A549 (cell line): ENCODE measurements at regions not wholly inside any gene's neighbourhood (a gene's known extent, or its start where the extent isn't known, plus 50 kb on each side); places are given as distances from the start of the nearest gene placed in this dataset.

ENCODE experiments used
- ATAC-seq, 2 experiments: fragments of 200-7000 bp in 1 of 2; fragments of >200 bp in 1 of 2; cut with Nextera tagmentation in 1 of 2; cut with Tn5 transposase in 1 of 2; 3 replicates each; pipeline versions ENCODE4 v1.8.0 to v1.9.1; 2018 to 2020; ENCODE audit warnings: mild to moderate bottlenecking in 1 of 2, moderate library complexity in 1 of 2
- CTCF ChIA-PET: fragments of 300-600 bp; sonication (Branson Sonifier 250); formaldehyde crosslinking; extraction: SDS; loops from one replicate; lab custom pipeline; 2021; ENCODE audit warnings: antibody characterized with exemption, inconsistent platforms; lab: Yijun Ruan, JAX
- POLR2A ChIA-PET: fragments of 350-600 bp; formaldehyde crosslinking; extraction: SDS; loops from one replicate; lab custom pipeline; 2021; ENCODE audit warnings: antibody characterized with exemption, inconsistent platforms; lab: Yijun Ruan, JAX
- DNase-seq, 2 experiments: peaks; one replicate each; pipeline versions ENCODE4 v3.0.0 to v3.0.0-alpha.2; 2011 to 2016; ENCODE audit warnings: low read depth in 1 of 2, low spot score in 1 of 2
- FAIRE-seq: peaks from 2 replicates; lab custom pipeline; 2011; peaks lifted over from hg19 to GRCh38; lab: Jason Lieb, UNC
- H3K27ac ChIP-seq, 2 experiments: fragments of >200 bp; sonication (Bioruptor Twin); formaldehyde crosslinking; 3 replicates each; pipeline ENCODE4 v1.5.1; 2016 to 2017
- H3K4me1 ChIP-seq: fragments of >200 bp; sonication (Bioruptor Twin); formaldehyde crosslinking; 3 replicates; pipeline ENCODE4 v1.6.1; 2016
- H3K4me2 ChIP-seq: fragments of >200 bp; sonication (Bioruptor Twin); formaldehyde crosslinking; 3 replicates; pipeline ENCODE4 v1.6.1; 2016
- H3K4me3 ChIP-seq: fragments of >200 bp; sonication (Bioruptor Twin); formaldehyde crosslinking; 3 replicates; pipeline ENCODE4 v1.5.1; 2016
- H3K9me3 ChIP-seq: fragments of >200 bp; sonication (Bioruptor Twin); formaldehyde crosslinking; 3 replicates; pipeline ENCODE4 v1.6.1; 2016
- CBX8 ChIP-seq: fragments of 200-600 bp; sonication (generic); IDR thresholded peaks from 2 replicates; pipeline ENCODE4 v1.6.1; 2016
- CHD2 ChIP-seq: fragments of 150-350 bp; IDR thresholded peaks from 2 replicates; pipeline ENCODE4 v1.6.1; 2014; ENCODE audit warnings: low read length; ENCODE audit not compliant: partially characterized antibody
- EHF ChIP-seq: fragments of 250-450 bp; sonication (Bioruptor Pico); IDR thresholded peaks from 2 replicates; pipeline ENCODE4 v1.5.0; 2020; ENCODE audit warnings: mild to moderate bottlenecking
- FOSB ChIP-seq: fragments of 250-450 bp; sonication (Bioruptor Pico); IDR thresholded peaks from 2 replicates; pipeline ENCODE4 v1.5.0; 2020; ENCODE audit warnings: mild to moderate bottlenecking, moderate library complexity
- FOXS1 ChIP-seq: fragments of 250-450 bp; sonication (Bioruptor Pico); IDR thresholded peaks from 2 replicates; pipeline ENCODE4 v1.5.0; 2020; ENCODE audit warnings: mild to moderate bottlenecking, moderate library complexity
- GATA3 ChIP-seq: IDR thresholded peaks from 2 replicates; pipeline ENCODE4 v1.6.1; 2012; ENCODE audit warnings: borderline replicate concordance
- HDAC2 ChIP-seq: fragments of 200-600 bp; sonication (generic); IDR thresholded peaks from 2 replicates; pipeline ENCODE4 v1.6.1; 2016
- HOXB13 ChIP-seq: fragments of 250-450 bp; sonication (Bioruptor Pico); IDR thresholded peaks from 2 replicates; pipeline ENCODE4 v1.5.0; 2020; ENCODE audit warnings: low read depth, mild to moderate bottlenecking, moderate library complexity
- HOXB5 ChIP-seq: fragments of 250-450 bp; sonication (Bioruptor Pico); IDR thresholded peaks from 2 replicates; pipeline ENCODE4 v1.5.0; 2020; ENCODE audit warnings: mild to moderate bottlenecking, moderate library complexity
- KDM5A ChIP-seq: fragments of 200-600 bp; sonication (generic); IDR thresholded peaks from 2 replicates; pipeline ENCODE4 v1.6.1; 2016; ENCODE audit warnings: antibody characterized with exemption, mild to moderate bottlenecking
- MAFK ChIP-seq: fragments of 450-650 bp; IDR thresholded peaks from 2 replicates; pipeline ENCODE4 v1.6.1; 2014; ENCODE audit not compliant: partially characterized antibody
- MAZ ChIP-seq: fragments of 150-350 bp; IDR thresholded peaks from 2 replicates; pipeline ENCODE4 v1.6.1; 2014; ENCODE audit warnings: antibody characterized with exemption, low read depth, low read length, borderline replicate concordance
- NPAS2 ChIP-seq: fragments of 250-450 bp; sonication (Bioruptor Pico); IDR thresholded peaks from 2 replicates; pipeline ENCODE4 v1.8.0; 2022; ENCODE audit warnings: mild to moderate bottlenecking, moderate library complexity, borderline replicate concordance
- NR3C1 ChIP-seq: fragments of >200 bp; sonication (Bioruptor Twin); formaldehyde crosslinking; IDR thresholded peaks from 3 replicates; pipeline ENCODE4 v1.6.1; 2017
- PHF8 ChIP-seq: fragments of 200-600 bp; sonication (generic); IDR thresholded peaks from 2 replicates; pipeline ENCODE4 v1.6.1; 2016; ENCODE audit warnings: low read depth, mild to moderate bottlenecking, antibody characterized with exemption, moderate library complexity, borderline replicate concordance
- POLR2AphosphoS2 ChIP-seq: conservative IDR thresholded peaks from 2 replicates; pipeline ENCODE4 v1.6.1; 2012; ENCODE audit warnings: low read length, improper control_type of control experiment, inconsistent platforms
- RAD21 ChIP-seq, 2 experiments: fragments of >200 bp in 1 of 2; sonication (Bioruptor Twin) in 1 of 2; formaldehyde crosslinking in 1 of 2; IDR thresholded peaks in 1 of 2; conservative IDR thresholded peaks in 1 of 2; 2 replicates in 1 of 2; 3 replicates in 1 of 2; pipeline ENCODE4 v1.6.1; 2012 to 2018; ENCODE audit warnings: inconsistent platforms in 1 of 2
- RARB ChIP-seq: fragments of 250-450 bp; sonication (Bioruptor Pico); IDR thresholded peaks from 2 replicates; pipeline ENCODE4 v1.8.0; 2021; ENCODE audit warnings: mild to moderate bottlenecking, moderate library complexity
- RNF2 ChIP-seq: fragments of 200-600 bp; sonication (generic); IDR thresholded peaks from 2 replicates; pipeline ENCODE4 v1.6.1; 2016; ENCODE audit warnings: low read depth, mild to moderate bottlenecking, antibody characterized with exemption, moderate library complexity, borderline replicate concordance
- ZNF302 ChIP-seq: fragments of 250-450 bp; sonication (Bioruptor Pico); IDR thresholded peaks from 2 replicates; pipeline ENCODE4 v1.9.0; 2021; ENCODE audit warnings: inconsistent platforms, mild to moderate bottlenecking, moderate library complexity
- ZSCAN20 ChIP-seq: fragments of 250-450 bp; sonication (Bioruptor Pico); IDR thresholded peaks from 2 replicates; pipeline ENCODE4 v1.8.0; 2022; ENCODE audit warnings: mild to moderate bottlenecking, moderate library complexity
- WGBS: methylation state at CpG from one replicate; pipeline ENCODE4 v1.1.6; 2017; ENCODE audit errors: missing lambda C conversion rate; 5-methylcytosine and 5-hydroxymethylcytosine counted together
- TF ChIP-seq, protein P1 (sequence below): fragments of >200 bp; sonication (Bioruptor Twin); formaldehyde crosslinking; IDR thresholded peaks from 2 replicates; pipeline ENCODE4 v1.6.1; 2016
- TF ChIP-seq, protein P2 (sequence below): fragments of 250-450 bp; sonication (Bioruptor Pico); IDR thresholded peaks from 2 replicates; pipeline ENCODE4 v1.5.0; 2020; ENCODE audit warnings: low read depth, mild to moderate bottlenecking, moderate library complexity
- TF ChIP-seq, protein P3 (sequence below): IDR thresholded peaks from 2 replicates; pipeline ENCODE4 v1.6.1; 2012
- TF ChIP-seq, protein P4 (sequence below): fragments of >200 bp; sonication (Bioruptor Twin); formaldehyde crosslinking; IDR thresholded peaks from 3 replicates; pipeline ENCODE4 v1.5.1; 2016
- TF ChIP-seq, protein P5 (sequence below): IDR thresholded peaks from 2 replicates; pipeline ENCODE4 v1.6.1; 2012; ENCODE audit warnings: low read depth, borderline replicate concordance
- TF ChIP-seq, protein P6 (sequence below): fragments of >200 bp; sonication (Bioruptor Twin); formaldehyde crosslinking; IDR thresholded peaks from 3 replicates; pipeline ENCODE4 v1.6.1; 2016
- TF ChIP-seq, protein P7 (sequence below): fragments of 250-450 bp; sonication (Bioruptor Pico); IDR thresholded peaks from 2 replicates; pipeline ENCODE4 v1.5.0; 2021; ENCODE audit warnings: mild to moderate bottlenecking, moderate library complexity, borderline replicate concordance
- TF ChIP-seq, protein P8 (sequence below): IDR thresholded peaks from 2 replicates; pipeline ENCODE4 v1.6.1; 2012

DNA sequence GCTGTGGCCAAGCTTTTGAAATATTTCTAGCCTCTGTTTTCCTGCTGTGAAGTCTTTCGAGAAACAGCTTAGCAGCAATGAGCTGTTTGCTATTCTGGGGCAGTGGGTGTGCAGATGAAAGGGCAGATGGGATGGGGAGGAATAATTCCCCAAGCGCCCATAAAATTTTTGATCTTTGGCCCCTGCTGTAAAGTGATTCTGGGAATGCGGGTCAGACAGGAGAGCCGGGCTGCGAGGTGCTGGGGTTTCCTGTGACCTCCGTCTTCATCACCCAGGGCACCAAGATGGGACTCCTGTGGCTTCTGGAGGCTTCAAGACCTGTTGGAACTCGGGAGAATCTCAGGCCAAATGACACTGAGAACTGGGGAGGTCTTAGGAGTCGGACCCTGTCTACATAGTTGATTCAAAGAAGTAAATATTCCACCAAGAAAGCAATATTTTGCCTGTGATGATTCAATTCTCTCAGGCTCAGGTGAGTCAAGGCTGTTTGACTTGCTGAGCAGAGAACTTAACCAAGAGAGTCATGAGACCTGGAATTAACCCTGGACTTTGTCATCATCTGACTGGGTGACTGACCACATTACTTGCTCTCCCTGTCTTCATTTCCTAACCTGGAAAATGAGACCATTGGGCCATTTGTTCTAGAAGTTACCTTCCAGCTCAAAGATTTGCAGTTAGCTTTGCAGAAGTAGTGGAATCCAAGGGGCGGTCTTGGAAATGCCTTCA, 86.4 kb downstream of the POLR2M start (continued):
- TF ChIP-seq, protein P1, sequence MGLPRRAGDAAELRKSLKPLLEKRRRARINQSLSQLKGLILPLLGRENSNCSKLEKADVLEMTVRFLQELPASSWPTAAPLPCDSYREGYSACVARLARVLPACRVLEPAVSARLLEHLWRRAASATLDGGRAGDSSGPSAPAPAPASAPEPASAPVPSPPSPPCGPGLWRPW, result no peak
- TF ChIP-seq HOXB5 (CRISPR knock-in tag), result no peak

DNA sequence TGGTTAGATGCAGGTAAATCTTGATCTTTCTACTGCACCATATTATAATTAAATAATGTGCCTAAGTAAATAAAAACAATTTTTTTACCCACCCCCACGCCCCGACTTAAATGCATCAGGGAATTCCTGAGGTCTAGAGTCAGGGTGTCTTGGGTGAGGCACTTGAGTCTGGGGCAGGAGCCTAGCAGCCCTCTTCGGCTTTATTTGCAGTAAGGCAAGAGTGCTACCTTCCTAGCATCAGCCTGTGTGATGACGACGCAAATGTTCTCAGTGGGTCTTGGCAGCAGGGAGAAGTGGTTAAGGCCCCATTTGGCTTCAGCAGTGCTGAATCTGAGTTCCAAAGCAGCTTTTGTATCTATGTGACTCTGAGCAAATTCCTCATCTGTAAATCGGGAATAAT, 88.7 kb downstream of the POLR2M start:
- no peaks in the 10 kb centered on the region for H3K4me1 ChIP-seq
- no peak for FAIRE-seq
- TF ChIP-seq ZSCAN20 (CRISPR knock-in tag) (no peak), PHF8 (no peak), KDM5A (no peak), MAFK (no peak), HOXB13 (CRISPR knock-in tag) (no peak), NPAS2 (no peak), FOSB (CRISPR knock-in tag) (no peak), EHF (CRISPR knock-in tag) (no peak), FOXS1 (CRISPR knock-in tag) (no peak), RARB (CRISPR knock-in tag) (no peak), MAZ (no peak), RNF2 (no peak), CBX8 (no peak)
- TF ChIP-seq, protein P2, sequence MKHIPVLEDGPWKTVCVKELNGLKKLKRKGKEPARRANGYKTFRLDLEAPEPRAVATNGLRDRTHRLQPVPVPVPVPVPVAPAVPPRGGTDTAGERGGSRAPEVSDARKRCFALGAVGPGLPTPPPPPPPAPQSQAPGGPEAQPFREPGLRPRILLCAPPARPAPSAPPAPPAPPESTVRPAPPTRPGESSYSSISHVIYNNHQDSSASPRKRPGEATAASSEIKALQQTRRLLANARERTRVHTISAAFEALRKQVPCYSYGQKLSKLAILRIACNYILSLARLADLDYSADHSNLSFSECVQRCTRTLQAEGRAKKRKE, result no peak
- TF ChIP-seq, protein P3, sequence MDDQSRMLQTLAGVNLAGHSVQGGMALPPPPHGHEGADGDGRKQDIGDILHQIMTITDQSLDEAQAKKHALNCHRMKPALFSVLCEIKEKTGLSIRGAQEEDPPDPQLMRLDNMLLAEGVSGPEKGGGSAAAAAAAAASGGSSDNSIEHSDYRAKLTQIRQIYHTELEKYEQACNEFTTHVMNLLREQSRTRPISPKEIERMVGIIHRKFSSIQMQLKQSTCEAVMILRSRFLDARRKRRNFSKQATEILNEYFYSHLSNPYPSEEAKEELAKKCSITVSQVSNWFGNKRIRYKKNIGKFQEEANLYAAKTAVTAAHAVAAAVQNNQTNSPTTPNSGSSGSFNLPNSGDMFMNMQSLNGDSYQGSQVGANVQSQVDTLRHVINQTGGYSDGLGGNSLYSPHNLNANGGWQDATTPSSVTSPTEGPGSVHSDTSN, result no peak
- TF ChIP-seq, protein P4, sequence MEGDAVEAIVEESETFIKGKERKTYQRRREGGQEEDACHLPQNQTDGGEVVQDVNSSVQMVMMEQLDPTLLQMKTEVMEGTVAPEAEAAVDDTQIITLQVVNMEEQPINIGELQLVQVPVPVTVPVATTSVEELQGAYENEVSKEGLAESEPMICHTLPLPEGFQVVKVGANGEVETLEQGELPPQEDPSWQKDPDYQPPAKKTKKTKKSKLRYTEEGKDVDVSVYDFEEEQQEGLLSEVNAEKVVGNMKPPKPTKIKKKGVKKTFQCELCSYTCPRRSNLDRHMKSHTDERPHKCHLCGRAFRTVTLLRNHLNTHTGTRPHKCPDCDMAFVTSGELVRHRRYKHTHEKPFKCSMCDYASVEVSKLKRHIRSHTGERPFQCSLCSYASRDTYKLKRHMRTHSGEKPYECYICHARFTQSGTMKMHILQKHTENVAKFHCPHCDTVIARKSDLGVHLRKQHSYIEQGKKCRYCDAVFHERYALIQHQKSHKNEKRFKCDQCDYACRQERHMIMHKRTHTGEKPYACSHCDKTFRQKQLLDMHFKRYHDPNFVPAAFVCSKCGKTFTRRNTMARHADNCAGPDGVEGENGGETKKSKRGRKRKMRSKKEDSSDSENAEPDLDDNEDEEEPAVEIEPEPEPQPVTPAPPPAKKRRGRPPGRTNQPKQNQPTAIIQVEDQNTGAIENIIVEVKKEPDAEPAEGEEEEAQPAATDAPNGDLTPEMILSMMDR, result no peak
- TF ChIP-seq, protein P5, sequence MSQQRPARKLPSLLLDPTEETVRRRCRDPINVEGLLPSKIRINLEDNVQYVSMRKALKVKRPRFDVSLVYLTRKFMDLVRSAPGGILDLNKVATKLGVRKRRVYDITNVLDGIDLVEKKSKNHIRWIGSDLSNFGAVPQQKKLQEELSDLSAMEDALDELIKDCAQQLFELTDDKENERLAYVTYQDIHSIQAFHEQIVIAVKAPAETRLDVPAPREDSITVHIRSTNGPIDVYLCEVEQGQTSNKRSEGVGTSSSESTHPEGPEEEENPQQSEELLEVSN, result no peak
- TF ChIP-seq, all 56 proteins: peak for 0
- H3K9me3 ChIP-seq, result no peaks in the 10 kb centered on the region
- H3K27ac ChIP-seq, result no peak overlapping the region
- no peak overlapping the region for H3K4me2 ChIP-seq
- ATAC-seq (no peak), DNase-seq (no peak)
- 69% methylated on average over 6 of the region's 6 CpGs for WGBS
- no peak overlapping the region for H3K4me3 ChIP-seq
- ChIA-PET CTCF (interaction anchor here (0.7 kb wide), 1 partner anchor 53 kb away, joined by 3 read pairs; no protein-coding TSS in a partner anchor), POLR2A (no interaction called here)

DNA sequence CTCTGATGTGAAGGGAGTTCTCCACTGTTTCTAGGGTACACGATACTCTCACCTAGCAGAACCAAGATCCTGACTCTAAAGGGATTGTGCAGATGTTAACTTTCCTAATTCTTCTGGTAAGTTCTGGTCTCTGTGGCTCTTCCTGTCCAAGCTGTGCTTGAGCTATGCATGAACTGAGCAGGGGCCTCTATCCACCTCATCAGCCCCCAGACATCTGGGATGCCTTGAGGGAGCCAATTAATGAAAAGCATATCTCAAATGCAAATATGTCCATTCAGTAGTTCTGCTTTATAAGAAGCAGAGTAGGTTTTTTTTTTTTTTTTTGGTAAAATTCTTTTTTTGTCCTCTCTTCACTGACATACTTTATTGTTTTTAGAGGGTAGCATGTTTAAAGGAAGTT, 89.6 kb downstream of the POLR2M start:
- FAIRE-seq (no peak), DNase-seq (no peak), ATAC-seq (no peak)
- Histone ChIP-seq H3K9me3 (no peaks in the 10 kb centered on the region), H3K4me1 (no peaks in the 10 kb centered on the region), H3K4me3 (no peak overlapping the region), H3K27ac (no peak overlapping the region), H3K4me2 (no peak overlapping the region)
- ChIA-PET CTCF (interaction anchor here (0.7 kb wide), 1 partner anchor 54 kb away, joined by 3 read pairs; no protein-coding TSS in a partner anchor), POLR2A (no interaction called here)
- 67% methylated on average over 1 of the region's 1 CpG for WGBS
- TF ChIP-seq, protein P6, sequence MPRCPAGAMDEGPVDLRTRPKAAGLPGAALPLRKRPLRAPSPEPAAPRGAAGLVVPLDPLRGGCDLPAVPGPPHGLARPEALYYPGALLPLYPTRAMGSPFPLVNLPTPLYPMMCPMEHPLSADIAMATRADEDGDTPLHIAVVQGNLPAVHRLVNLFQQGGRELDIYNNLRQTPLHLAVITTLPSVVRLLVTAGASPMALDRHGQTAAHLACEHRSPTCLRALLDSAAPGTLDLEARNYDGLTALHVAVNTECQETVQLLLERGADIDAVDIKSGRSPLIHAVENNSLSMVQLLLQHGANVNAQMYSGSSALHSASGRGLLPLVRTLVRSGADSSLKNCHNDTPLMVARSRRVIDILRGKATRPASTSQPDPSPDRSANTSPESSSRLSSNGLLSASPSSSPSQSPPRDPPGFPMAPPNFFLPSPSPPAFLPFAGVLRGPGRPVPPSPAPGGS, result no peak
- no peak for TF ChIP-seq GATA3
- TF ChIP-seq, protein P7, sequence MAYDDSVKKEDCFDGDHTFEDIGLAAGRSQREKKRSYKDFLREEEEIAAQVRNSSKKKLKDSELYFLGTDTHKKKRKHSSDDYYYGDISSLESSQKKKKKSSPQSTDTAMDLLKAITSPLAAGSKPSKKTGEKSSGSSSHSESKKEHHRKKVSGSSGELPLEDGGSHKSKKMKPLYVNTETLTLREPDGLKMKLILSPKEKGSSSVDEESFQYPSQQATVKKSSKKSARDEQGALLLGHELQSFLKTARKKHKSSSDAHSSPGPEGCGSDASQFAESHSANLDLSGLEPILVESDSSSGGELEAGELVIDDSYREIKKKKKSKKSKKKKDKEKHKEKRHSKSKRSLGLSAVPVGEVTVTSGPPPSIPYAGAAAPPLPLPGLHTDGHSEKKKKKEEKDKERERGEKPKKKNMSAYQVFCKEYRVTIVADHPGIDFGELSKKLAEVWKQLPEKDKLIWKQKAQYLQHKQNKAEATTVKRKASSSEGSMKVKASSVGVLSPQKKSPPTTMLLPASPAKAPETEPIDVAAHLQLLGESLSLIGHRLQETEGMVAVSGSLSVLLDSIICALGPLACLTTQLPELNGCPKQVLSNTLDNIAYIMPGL (CRISPR knock-in tag), result no peak
- TF ChIP-seq PHF8, result no peak
- no peak for TF ChIP-seq ZNF302
- TF ChIP-seq HDAC2, result no peak
- TF ChIP-seq CHD2, result no peak
- TF ChIP-seq, protein P8, sequence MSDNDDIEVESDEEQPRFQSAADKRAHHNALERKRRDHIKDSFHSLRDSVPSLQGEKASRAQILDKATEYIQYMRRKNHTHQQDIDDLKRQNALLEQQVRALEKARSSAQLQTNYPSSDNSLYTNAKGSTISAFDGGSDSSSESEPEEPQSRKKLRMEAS, result no peak
- no peak for TF ChIP-seq RAD21 (conservative IDR thresholded peaks at IDR 0.05 in 1 of 2, IDR thresholded peaks at IDR 0.05 in 1 of 2)
- TF ChIP-seq POLR2AphosphoS2, result no peak
- TF ChIP-seq FOXS1 (CRISPR knock-in tag), result no peak
- TF ChIP-seq NR3C1, result no peak
